K562 (cell line): ENCODE measurements at regions not wholly inside any gene's neighbourhood (a gene's known extent, or its start where the extent isn't known, plus 50 kb on each side); places are given as distances from the start of the nearest gene placed in this dataset.

Experiments
- ATAC-seq: fragments of 200-7000 bp; cut with Tn5 transposase; 3 replicates; pipeline ENCODE4 v1.9.1; 2020; ENCODE audit warnings: moderate library complexity
- BruUV-seq: library from RNA; stranded (reverse); fragments of 400-500 nt; replicated peaks from 2 replicates; lab custom pipeline; 2021; lab: Mats Ljungman, UMichigan
- CTCF ChIA-PET: fragments of 300-600 bp; formaldehyde crosslinking; extraction: SDS; loops from one replicate; lab custom pipeline; 2021; ENCODE audit warnings: low intra/inter-chr PET ratio; lab: Yijun Ruan, JAX
- POLR2A ChIA-PET: fragments of 300-600, 350-650 bp; sonication (Branson Sonifier 250); formaldehyde crosslinking; extraction: SDS; loops from one replicate; lab custom pipeline; 2021; ENCODE audit warnings: antibody characterized with exemption, inconsistent platforms; lab: Yijun Ruan, JAX
- DNase-seq, 4 experiments: peaks; one replicate each; pipeline versions ENCODE4 v3.0.0 to v3.0.0-alpha.2; 2011 to 2018; ENCODE audit warnings: low spot score in 3 of 4, mixed read lengths in 3 of 4; ENCODE audit errors: extremely low read depth in 1 of 4
- FAIRE-seq: peaks from 2 replicates; lab custom pipeline; 2011; peaks lifted over from hg19 to GRCh38; lab: Jason Lieb, UNC
- H2AFZ ChIP-seq: 2 replicates; pipeline ENCODE4 v1.6.0; 2011; ENCODE audit warnings: low read depth, low read length, control low read depth, inconsistent platforms
- H3K27ac ChIP-seq: fragments of 200-600 bp; 3 replicates; pipeline ENCODE4 v1.8.0; 2011; ENCODE audit warnings: low read depth, mild to moderate bottlenecking, control low read depth, inconsistent platforms, low read length, moderate library complexity, mixed read lengths; ENCODE audit errors: extremely low read depth
- H3K27me3 ChIP-seq, 2 experiments: fragments of 300-600 bp in 1 of 2; 2 replicates in 1 of 2; 3 replicates in 1 of 2; pipeline versions ENCODE4 v1.6.0 to v1.8.0; 2011; ENCODE audit warnings: inconsistent platforms in 2 of 2, low read length in 2 of 2, mild to moderate bottlenecking in 1 of 2, mixed read lengths in 1 of 2, moderate library complexity in 1 of 2; ENCODE audit not compliant: control insufficient read depth in 2 of 2, insufficient read depth in 2 of 2
- H3K36me3 ChIP-seq: fragments of 300-600 bp; 3 replicates; pipeline ENCODE4 v1.8.0; 2011; ENCODE audit warnings: mild to moderate bottlenecking, low read length, inconsistent platforms; ENCODE audit not compliant: control insufficient read depth, insufficient read depth
- H3K4me1 ChIP-seq, 2 experiments: fragments of 200-600 bp in 1 of 2; replicated peaks in 1 of 2; 2 replicates in 1 of 2; 3 replicates in 1 of 2; pipeline versions ENCODE4 v1.5.1 to v1.8.0; 2011; ENCODE audit warnings: inconsistent platforms in 2 of 2, low read length in 2 of 2, mild to moderate bottlenecking in 1 of 2, mixed read lengths in 1 of 2, moderate library complexity in 1 of 2; ENCODE audit not compliant: control insufficient read depth in 2 of 2, insufficient read depth in 2 of 2
- H3K4me2 ChIP-seq: 2 replicates; pipeline ENCODE4 v1.6.1; 2011; ENCODE audit warnings: low read length, control low read depth, inconsistent platforms, mixed read lengths; ENCODE audit not compliant: insufficient read depth
- H3K4me3 ChIP-seq: fragments of 200-600 bp; sonication (generic), shearing (Covaris generic); 2 replicates; pipeline ENCODE4 v1.5.1; 2016; ENCODE audit warnings: control low read depth, inconsistent platforms
- H3K79me2 ChIP-seq: fragments of 200-600 bp; 3 replicates; pipeline ENCODE4 v1.8.0; 2011; ENCODE audit warnings: low read length, inconsistent platforms; ENCODE audit not compliant: control insufficient read depth, insufficient read depth
- H3K9ac ChIP-seq, 2 experiments: 2 replicates each; pipeline versions ENCODE4 v1.6.0 to v1.6.1; 2011; ENCODE audit warnings: low read depth in 2 of 2, low read length in 2 of 2, control low read depth in 1 of 2, inconsistent platforms in 1 of 2, mild to moderate bottlenecking in 1 of 2, mixed read lengths in 1 of 2; ENCODE audit not compliant: insufficient read depth in 1 of 2
- H3K9me1 ChIP-seq: one replicate; pipeline ENCODE4 v1.6.0; 2011; ENCODE audit warnings: inconsistent platforms, mild to moderate bottlenecking, low read length, moderate library complexity; ENCODE audit not compliant: control insufficient read depth, insufficient read depth
- H3K9me3 ChIP-seq: replicated peaks from 2 replicates; pipeline ENCODE4 v1.5.1; 2011; ENCODE audit warnings: low read depth, low read length, inconsistent platforms; ENCODE audit not compliant: control insufficient read depth, insufficient read depth
- H4K20me1 ChIP-seq: replicated peaks from 2 replicates; pipeline ENCODE4 v1.6.1; 2011; ENCODE audit warnings: low read length, inconsistent platforms, mixed read lengths; ENCODE audit not compliant: control insufficient read depth, insufficient read depth
- ATF1 ChIP-seq, 2 experiments: fragments of 450-650 bp in 1 of 2; IDR thresholded peaks; 2 replicates each; pipeline ENCODE4 v1.6.1; 2016; ENCODE audit warnings: missing compliant biosample characterization in 1 of 2, missing genetic modification characterization in 1 of 2
- HDAC2 ChIP-seq: fragments of 450-650 bp; IDR thresholded peaks from 2 replicates; pipeline ENCODE4 v1.6.1; 2016; ENCODE audit warnings: mild to moderate bottlenecking
- HDAC3 ChIP-seq: fragments of 450-650 bp; IDR thresholded peaks from 2 replicates; pipeline ENCODE4 v1.6.1; 2018; ENCODE audit warnings: borderline replicate concordance, mild to moderate bottlenecking, moderate library complexity; ENCODE audit not compliant: partially characterized antibody
- ILK ChIP-seq: fragments of 450-650 bp; IDR thresholded peaks from 2 replicates; pipeline ENCODE4 v1.6.1; 2016; ENCODE audit warnings: missing genetic modification characterization, low read depth, mild to moderate bottlenecking, missing compliant biosample characterization, moderate library complexity, borderline replicate concordance
- PPARD ChIP-seq: fragments of 250-450 bp; sonication (Bioruptor Pico); IDR thresholded peaks from 2 replicates; pipeline ENCODE4 v1.8.0; 2022; ENCODE audit warnings: inconsistent platforms, mild to moderate bottlenecking, moderate library complexity
- SIN3B ChIP-seq: fragments of 450-650 bp; IDR thresholded peaks from 2 replicates; pipeline ENCODE4 v1.6.1; 2017; ENCODE audit warnings: low read depth, mild to moderate bottlenecking, moderate library complexity
- ZNF551 ChIP-seq: fragments of 250-450 bp; sonication (Bioruptor Pico); IDR thresholded peaks from 2 replicates; pipeline ENCODE4 v1.5.0; 2021; ENCODE audit warnings: mild to moderate bottlenecking, moderate library complexity
- WGBS: fragments of 100-300 bp; shearing (Covaris generic); methylation state at CpG from one replicate; pipeline ENCODE4 v1.1.6; 2016; ENCODE audit warnings: low coverage, mixed read lengths; ENCODE audit not compliant: insufficient coverage; ENCODE audit errors: missing lambda C conversion rate; 5-methylcytosine and 5-hydroxymethylcytosine counted together
- in situ Hi-C: fragments of 300-500 bp; cut with MboI; formaldehyde crosslinking; loops from 4 replicates; pipeline ENCODE4 v1.15.0; 2018; ENCODE audit warnings: inconsistent platforms, mixed read lengths
- intact Hi-C: fragments of 100-400 bp; cut with micrococcal nuclease; formaldehyde crosslinking; loops from 2 replicates; pipeline ENCODE4 v1.14.2; 2022
- TF ChIP-seq, protein P1 (sequence below): fragments of 450-650 bp; IDR thresholded peaks from 2 replicates; pipeline ENCODE4 v1.6.1; 2017; ENCODE audit warnings: antibody characterized with exemption
- TF ChIP-seq, protein P2 (sequence below): fragments of 250-450 bp; sonication (Bioruptor Pico); IDR thresholded peaks from 2 replicates; pipeline ENCODE4 v1.5.0; 2020; ENCODE audit warnings: mild to moderate bottlenecking

DNA sequence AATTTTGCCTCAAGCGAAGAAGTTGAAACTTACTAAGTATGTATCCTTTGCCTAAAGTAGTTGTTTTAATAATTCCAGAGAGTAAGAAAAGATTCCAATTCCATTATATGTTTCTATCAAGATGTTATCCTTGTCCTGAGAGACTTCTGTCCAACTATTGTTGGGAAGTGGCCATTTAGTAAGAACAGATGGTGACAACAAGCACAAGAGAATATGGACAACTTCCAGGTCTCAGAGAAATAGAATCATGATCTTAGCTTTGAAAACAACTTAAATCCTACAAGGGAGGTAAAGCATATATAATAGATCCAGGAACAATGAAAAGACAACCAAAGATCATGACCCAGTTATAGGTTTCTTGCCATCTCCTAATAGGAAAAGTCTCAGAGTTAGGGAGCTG is 486.6 kb upstream of the PCDH10 start (continued):
- TF ChIP-seq, protein P1, sequence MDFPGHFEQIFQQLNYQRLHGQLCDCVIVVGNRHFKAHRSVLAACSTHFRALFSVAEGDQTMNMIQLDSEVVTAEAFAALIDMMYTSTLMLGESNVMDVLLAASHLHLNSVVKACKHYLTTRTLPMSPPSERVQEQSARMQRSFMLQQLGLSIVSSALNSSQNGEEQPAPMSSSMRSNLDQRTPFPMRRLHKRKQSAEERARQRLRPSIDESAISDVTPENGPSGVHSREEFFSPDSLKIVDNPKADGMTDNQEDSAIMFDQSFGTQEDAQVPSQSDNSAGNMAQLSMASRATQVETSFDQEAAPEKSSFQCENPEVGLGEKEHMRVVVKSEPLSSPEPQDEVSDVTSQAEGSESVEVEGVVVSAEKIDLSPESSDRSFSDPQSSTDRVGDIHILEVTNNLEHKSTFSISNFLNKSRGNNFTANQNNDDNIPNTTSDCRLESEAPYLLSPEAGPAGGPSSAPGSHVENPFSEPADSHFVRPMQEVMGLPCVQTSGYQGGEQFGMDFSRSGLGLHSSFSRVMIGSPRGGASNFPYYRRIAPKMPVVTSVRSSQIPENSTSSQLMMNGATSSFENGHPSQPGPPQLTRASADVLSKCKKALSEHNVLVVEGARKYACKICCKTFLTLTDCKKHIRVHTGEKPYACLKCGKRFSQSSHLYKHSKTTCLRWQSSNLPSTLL, result no peak
- no peak for TF ChIP-seq HDAC3
- no peak for TF ChIP-seq HDAC2
- TF ChIP-seq ATF1 (CRISPR knock-in tag; IDR thresholded peaks at IDR 0.05), result no peak
- no peak for TF ChIP-seq ATF1 (tag; IDR thresholded peaks at IDR 0.05)
- TF ChIP-seq, all 486 proteins: peak for 0

DNA sequence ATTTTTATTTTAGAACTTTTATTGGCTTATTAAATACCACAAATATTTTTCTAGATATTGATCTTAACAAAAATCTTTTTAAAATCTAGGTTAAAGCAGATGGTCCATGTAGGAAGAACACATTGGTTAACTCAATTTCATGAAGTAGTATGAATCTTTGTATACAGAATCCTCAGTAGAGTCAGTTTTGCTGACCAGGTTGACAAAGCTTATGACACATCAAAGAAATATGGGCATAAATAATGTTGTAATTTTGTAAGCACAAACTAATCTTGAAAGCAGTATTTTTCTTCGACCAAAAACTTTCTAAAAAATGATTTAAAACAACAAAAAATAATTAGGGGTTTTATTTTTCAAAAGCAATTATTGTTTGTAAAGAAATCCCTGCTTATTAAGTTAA is 479.3 kb upstream of the PCDH10 start:
- H3K9me1 ChIP-seq, result no peaks in the 10 kb centered on the region
- H3K4me1 ChIP-seq, result no peaks in the 10 kb centered on the region
- no TSS peak for BruUV-seq
- H3K4me3 ChIP-seq, result no peak overlapping the region
- no peaks in the 10 kb centered on the region for H3K27me3 ChIP-seq
- WGBS, result 0% methylated on average over 1 of the region's 1 CpG
- ChIA-PET CTCF (no interaction called here), POLR2A (no interaction called here)
- intact Hi-C loops, result no loop called here
- no peak overlapping the region for H2AFZ ChIP-seq
- H4K20me1 ChIP-seq, result no peaks in the 10 kb centered on the region
- no peaks in the 10 kb centered on the region for H3K9me3 ChIP-seq
- no peak overlapping the region for H3K4me2 ChIP-seq
- in situ Hi-C loops, result no loop called here
- H3K36me3 ChIP-seq, result no peaks in the 10 kb centered on the region
- no peak overlapping the region for H3K9ac ChIP-seq
- no peak overlapping the region for H3K27ac ChIP-seq
- DNase-seq (no peak), ATAC-seq (no peak), FAIRE-seq (no peak)
- no peaks in the 10 kb centered on the region for H3K79me2 ChIP-seq
- TF ChIP-seq, protein P2, sequence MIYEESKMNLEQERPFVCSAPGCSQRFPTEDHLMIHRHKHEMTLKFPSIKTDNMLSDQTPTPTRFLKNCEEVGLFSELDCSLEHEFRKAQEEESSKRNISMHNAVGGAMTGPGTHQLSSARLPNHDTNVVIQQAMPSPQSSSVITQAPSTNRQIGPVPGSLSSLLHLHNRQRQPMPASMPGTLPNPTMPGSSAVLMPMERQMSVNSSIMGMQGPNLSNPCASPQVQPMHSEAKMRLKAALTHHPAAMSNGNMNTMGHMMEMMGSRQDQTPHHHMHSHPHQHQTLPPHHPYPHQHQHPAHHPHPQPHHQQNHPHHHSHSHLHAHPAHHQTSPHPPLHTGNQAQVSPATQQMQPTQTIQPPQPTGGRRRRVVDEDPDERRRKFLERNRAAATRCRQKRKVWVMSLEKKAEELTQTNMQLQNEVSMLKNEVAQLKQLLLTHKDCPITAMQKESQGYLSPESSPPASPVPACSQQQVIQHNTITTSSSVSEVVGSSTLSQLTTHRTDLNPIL (CRISPR knock-in tag), result no peak
- TF ChIP-seq ILK (tag) (no peak), PPARD (CRISPR knock-in tag) (no peak), SIN3B (no peak), ZNF551 (CRISPR knock-in tag) (no peak)
